Medulla oblongata (tissue), 1 donor: ENCODE measurements at regions not wholly inside any gene's neighbourhood (a gene's known extent, or its start where the extent isn't known, plus 50 kb on each side); places are given as distances from the start of the nearest gene placed in this dataset.
A peak's percentile ranks its signal among the peaks of the same experiment; 100 is the strongest.

ENCODE experiments used
- DNase-seq: peaks from one replicate; pipeline ENCODE4 v3.0.0-alpha.2; 2015; ENCODE audit errors: extremely low spot score

DNA sequence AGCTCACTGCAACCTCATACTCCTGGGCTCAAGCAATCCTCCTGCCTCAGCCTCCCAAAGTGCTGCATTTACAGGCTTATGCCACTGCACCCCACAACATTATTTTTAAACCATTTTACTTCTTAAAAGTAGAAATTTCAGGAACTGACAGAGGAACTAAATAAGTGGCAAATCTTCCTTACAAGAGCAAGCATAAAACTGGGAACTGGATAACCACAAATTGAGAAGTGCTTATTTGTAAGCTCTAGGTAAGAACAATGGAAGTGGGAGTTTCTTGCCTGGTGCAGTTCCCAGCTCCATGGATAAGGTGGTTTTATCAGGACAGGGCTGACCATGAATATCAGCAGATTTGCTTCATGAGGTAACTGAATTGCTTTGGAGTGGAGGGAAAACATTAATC is 655.2 kb downstream of the DIPK2A start:
- no peak for DNase-seq

DNA sequence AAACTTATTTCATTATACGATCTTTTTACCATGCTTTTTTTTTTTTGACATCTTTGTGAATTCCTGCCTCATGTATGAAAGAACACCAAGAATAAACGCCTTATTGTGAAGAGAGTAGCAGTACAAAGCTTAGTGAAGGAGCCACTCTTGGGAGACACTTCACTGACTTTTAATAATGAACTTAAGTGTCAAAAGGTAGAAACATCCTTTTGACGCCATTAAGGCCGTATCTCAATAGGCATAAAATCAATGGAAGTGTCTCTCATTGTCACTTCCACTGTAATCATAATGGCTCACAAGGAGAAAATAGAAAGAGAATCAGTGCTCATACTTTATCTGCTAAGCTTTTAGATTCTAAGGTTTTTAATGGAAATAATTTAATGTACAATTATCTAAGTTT is 657.8 kb downstream of the DIPK2A start:
- DNase-seq = no peak

DNA sequence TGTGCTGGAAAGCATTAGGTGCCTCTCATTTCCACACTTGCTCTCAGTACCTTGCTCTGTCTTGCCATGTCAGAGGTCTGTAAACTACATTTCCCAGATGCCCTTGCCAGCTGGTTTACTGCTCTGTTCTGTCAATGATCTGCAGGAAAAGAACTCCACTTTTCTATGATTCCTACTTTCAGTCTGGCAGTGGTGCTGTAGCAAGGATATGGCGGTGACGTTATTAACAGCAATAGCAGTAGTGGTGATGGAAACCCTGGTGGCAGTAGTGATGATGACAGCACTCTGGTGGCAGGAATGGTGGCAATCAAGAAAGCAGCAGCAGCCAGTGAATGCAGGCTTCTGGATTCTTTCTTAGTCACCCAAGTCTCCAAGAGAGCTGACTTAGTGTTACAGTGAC is 665.2 kb downstream of the DIPK2A start:
- no peak for DNase-seq

DNA sequence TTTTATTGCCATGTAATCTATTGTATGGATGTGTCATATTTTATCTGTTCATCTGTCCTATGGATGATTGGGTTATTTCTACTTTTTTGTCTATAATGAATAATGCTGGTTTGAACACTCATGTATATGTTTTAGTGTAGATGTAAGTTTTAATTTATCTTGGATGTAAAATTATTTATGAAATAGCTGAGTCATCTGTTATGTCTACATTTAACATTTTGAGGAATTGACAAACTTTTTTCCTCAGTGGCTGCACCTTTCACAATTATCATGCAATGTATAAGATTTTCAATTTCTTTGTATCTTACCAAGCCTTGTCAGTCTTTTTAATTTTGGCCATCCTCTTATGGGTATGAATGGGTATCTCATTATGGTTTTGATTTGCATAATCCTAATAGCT is 666.4 kb downstream of the DIPK2A start:
- no peak for DNase-seq

DNA sequence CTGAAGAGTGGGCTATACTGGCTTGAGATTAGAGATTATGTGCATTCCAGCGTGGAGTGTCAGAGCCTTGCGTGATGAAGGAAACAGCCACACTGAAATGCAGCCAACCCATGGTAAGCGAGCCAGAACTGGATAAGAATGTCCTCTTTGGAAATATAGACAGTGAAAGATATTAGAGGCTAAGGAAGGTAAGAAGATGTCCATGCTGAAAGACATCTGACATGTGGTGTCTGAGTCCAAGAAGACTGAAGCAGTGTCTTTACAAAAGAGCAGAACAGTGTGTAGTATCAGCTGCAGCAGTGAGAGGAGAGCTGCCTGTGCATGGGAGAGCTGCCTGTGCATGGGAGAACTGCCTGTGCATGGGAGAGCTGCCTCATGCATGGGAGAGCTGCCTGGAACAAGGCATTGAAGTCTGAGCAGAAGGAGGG is 672.2 kb downstream of the DIPK2A start:
- DNase-seq = peak; percentile 52

DNA sequence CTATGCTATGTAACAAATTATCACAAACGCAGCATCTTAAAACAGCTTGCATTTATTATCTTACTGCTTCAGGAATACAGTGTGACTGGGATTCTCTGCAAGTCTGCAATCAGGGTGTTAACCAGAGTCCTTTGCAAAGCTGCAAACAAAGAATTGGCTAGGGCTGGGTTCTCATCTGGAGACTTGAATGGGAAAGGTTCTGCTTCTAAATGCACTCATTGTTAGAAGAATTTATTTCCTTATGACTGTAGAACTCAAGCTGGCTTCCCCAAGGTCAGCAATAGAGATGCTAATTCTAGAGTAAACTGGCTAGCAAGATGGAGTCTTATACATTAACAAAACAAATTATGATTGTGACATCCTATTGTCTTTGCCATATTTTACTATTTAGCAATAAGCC is 673.7 kb downstream of the DIPK2A start:
- no peak for DNase-seq

DNA sequence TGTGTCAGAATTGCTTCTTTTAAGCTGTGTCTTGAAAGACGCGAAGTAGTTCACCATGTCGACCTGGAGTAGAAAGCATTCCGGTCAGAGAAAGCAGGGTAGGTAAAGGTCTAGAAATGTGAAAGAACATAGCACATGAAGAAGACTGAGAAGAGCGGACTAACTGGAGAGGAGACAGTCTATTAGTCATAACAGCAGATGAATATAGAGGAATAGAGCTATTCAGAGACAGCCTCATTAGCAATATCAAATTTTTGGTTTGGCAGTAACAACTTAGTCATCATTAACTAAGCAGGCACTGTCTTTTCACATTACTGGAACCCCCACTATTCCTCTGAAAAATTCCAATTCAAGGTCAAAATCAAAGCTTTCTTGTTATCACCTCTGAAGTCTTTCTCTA is 678.8 kb downstream of the DIPK2A start:
- no peak for DNase-seq

DNA sequence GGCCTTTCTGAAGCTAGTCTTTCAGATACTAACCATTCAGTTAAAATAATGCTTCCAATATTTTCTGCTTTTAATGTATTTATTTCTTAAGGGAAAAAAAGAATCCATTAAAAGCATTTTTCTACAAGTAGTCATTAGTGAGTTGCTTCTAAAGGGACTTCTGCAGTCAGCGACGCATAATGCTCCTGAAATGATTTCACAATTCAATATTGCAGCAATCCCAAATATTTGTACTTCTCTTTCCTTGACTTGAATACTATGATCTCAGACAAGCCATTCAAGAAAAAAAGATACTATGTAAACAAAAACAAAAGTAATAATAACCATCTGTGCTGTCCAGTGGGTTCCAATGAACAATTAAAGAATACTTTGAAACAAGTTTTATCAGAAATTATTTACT is 681.0 kb downstream of the DIPK2A start:
- no peak for DNase-seq

DNA sequence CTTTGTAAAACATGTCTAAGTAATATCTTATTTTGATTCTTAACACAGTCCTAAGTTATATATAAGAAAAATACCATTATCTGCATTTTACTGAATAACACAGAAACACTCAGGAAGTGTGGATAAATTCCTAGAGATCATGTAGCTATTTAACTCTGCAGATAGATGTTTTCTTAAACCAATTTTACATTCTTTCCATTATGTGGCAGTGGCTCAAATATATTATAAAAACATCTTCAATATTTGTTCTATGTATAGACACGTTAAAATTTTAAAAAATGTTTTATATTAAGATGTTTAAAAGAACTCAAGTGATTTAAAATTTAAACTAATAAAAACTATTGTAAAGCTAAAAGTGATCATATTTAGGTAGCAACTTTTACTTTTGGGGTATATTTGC is 683.8 kb downstream of the DIPK2A start:
- DNase-seq = no peak

DNA sequence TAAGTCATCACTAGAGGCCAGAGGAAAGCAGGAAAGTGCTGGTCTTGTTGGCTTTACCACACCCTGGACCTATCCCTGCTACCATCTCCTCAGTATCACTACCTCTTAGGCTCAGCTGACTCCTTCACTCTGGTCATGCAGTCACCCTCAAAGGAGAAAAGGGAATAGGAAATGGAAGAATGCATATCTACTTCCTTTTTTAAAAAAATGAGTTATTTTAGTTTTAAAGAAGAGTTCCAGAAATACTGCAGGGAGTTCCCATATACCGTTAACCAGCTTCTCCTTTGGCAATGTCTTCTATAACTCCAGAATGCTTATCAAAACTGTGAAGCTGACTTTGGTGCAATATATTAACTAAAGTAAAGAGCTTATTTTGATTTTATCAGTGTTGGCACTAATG is 688.6 kb downstream of the DIPK2A start:
- DNase-seq = peak; percentile 52

DNA sequence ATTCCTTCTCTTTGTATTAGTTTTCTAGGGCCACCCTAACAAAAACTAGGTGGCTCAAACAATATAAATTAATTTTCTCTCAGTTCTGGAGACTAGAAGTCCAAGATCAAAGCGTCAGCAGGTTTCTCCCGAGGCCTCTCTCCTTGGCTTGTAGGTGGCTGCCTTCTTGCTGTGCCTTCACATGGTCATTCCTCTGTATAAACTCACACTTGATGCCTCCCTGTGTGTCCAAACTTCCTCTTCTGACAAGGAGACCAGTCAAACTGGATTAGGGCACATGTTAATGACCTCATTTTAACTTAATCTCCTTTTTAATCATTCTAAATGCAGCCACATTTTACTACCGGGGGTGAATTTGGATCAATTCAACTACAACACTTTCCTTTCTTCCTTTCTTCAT is 691.1 kb downstream of the DIPK2A start:
- DNase-seq = peak; percentile 24

DNA sequence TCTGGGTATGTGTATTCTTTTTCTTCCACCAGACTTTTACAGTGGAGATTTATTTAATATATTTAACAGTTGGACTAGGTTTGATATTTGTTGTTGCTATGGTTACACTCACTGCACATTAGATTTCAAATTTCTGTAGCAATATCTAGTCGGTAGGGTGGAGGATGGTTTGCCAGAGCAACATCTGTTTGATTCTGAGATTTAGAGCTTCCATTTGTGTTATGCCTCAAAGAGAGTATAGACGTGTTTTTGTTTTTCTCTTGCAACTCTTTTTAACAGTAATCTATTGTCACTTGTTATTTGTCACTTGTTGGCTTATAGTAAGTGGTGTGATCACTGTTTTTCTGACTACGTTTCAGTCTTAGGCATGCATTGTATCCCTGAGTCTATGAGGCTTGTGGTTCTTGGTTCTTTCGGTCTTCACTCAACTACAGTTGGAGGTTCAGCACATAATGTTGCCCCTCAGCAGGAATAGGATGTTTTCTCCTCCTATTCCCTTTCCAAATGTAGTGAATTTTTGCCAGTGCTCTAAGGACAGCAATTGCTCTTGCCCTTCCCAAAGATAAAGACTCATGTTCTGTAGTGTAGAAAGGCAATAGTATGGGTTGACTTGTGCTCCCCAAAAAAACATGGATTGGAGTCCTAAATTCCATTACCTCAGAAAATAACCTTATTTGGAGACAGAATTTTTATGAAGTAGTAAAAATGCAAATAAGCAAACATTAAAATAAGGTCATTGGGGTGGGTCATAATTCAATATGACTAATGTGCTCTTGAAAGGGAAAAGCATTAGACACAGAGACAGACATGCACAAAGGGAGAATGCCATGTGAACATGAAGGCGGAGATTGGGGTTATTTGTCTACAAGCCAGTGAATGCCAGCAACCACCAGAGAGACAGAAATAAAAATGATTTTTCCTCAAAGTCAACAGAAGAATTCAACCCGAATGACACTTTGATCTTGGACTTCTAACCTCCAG is 692.1 kb downstream of the DIPK2A start:
- peak; percentile 90 for DNase-seq

DNA sequence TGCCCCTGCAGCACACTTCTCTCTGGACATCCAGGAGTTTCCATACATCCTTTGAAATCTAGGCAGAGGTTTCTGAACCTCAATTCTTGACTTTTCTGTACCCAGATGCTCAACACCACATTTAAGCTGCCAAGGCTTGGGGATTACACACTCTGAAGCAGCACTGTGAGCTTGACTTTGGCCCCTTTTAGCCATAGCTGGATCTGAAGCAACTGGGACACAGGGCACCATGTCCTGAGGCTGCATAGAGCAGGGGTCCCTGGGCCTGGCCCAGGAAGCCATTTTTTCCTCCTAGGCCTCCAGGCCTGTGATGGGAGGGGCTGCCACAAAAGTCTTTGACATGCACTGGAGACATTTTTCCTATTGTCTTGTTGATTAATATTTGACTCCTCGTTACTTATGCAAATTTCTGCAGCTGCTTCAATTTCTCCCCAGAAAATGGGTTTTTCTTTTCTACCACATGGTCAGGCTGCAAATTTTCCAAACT is 694.0 kb downstream of the DIPK2A start:
- no peak for DNase-seq

DNA sequence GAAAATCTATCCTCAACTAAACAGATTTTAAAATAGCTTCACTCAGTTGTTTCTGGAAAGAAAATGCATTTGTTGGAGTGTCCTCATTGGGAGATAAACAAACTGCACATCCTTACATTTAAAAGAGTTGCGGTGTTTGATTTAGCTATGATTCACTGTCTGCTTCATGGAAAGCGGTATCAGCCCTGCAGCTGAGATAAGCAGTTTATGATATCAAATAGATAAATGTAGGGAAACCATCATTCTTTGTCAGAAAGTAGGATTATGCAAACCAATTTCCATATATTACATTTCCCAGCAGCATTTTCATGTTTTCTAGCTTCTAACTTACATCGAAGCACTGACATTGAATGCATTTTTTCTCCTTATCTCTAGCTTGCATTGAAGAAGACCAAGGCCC is 698.9 kb downstream of the DIPK2A start:
- no peak for DNase-seq

DNA sequence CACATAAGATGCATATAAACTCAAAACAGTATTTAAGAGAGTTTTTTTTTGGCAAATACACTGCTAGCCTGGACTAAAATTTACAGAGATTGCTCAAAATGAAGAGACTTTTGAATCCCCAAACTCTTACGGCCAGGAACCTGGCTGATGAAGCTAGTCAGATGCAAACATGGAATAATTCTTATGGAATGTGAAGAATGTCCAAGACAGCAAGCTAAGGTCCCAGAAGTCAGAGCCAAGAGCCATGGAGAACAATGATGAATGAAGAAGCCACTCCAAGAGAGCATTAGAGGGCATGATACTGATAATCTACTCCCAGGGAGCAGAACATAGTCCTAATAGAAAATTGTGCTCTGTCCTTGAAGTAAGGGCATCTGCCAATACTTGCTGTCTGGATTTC is 705.5 kb downstream of the DIPK2A start:
- no peak for DNase-seq

DNA sequence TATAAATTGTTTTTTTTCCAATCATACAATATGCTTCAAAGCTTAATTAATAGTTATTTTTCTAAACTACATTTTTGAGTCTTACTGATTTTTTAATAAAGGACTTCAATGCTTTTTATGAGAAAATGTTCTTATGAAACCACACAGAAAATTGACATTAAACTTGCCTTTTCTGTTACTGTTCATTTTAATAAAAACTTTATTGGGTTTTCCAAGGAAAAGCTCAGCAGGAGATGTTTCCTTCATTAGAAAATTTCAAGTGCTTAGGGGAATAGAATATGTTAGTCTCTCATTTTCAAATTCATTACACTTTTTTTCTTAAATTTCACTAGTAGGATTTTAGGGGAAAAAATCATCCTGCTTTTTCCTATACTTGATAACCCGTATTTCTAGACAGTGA is 711.4 kb downstream of the DIPK2A start:
- DNase-seq = no peak

DNA sequence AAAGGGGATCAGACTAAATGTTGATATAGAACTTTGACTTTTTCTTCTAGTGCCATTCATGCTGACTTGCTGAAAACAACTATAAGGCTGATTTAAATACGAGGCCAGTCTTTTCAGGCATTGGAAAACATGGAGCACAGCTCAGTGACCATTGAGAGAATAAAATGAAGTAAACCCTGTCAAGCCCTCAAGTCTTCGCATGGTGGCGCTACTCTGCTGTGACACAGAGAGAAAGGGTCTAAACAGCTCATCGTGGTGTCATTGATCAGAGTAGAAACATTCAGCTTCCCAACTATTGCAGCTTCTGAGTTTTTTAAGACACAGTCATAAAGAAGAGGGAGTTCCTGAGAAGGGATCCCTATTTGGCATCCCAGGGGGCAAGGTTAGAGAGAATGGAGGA is 716.2 kb downstream of the DIPK2A start:
- no peak for DNase-seq

DNA sequence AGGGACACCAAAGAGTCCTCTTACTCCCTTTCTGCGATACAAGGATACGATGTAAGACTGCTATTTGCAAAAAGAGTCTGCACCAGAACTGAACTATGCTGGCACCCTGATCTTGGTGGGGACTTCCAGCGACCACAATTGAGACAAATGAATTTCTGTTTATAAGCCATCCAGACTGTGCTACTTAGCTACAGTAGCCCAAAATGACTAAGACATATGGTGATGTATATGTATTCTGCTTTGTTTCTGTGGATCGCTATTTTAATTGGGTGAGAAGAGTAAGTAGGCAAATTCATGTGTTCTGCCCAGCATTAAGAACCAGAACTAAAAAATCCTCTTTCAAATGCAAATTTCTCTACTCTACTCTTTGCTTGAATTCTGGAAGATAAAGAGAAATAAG is 720.9 kb downstream of the DIPK2A start:
- no peak for DNase-seq

DNA sequence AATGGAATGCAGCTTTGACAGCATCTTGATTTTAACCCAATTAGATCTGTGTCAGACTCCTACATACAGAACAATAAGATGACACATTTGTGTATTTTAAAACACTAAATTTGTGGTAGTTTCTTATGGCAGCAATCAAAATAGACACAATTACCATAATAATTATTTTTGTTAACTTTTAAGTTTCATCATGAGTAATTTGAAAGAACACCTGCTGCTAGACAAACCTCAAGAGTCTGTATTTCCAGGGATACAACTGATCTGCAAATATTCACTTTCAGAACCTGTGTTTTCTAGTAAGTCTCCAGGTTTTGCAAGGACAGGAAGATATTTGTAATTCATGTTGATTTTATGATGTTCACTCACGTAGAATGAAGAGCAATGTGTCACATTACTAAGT is 736.8 kb downstream of the DIPK2A start:
- no peak for DNase-seq

DNA sequence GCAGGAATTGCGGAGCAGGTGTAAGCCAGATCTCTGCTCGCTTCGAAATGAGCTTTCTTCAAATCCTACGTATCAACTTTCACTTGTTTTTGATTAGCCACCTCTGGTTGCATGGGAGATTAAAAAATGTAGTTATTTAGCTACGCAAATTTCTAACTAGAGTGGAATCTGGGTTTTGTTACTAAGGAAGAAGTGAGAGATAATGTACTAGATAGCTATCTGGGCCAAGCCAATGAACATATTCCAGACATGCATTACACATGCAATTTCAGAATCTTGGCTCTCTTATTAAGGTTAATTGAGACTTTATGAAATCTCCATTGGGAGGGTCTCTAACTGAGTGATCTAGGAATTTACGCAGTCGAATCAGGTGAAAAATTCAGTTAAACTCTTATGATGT is 765.7 kb downstream of the DIPK2A start:
- no peak for DNase-seq

DNA sequence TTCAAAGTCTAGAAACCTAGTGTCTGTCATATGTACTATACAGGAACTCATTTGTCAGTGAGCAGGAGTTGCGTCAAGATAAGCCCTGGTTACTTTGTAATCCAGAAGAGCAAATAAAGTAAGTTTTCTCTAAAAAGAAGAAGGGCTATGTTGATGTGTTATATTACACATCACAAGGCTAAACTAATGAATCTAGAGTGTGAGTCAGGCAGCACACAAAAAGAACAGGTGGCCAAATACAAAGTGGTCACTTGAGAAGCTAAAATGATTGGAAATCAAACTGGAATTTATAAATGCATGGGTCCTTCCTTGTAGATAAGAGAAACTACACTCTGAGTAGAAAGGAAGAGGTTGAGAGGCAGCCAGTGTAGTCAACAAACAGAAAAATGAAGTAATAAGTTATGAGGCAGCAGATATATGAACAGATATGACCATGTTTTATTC is 771.6 kb downstream of the DIPK2A start:
- no peak for DNase-seq

DNA sequence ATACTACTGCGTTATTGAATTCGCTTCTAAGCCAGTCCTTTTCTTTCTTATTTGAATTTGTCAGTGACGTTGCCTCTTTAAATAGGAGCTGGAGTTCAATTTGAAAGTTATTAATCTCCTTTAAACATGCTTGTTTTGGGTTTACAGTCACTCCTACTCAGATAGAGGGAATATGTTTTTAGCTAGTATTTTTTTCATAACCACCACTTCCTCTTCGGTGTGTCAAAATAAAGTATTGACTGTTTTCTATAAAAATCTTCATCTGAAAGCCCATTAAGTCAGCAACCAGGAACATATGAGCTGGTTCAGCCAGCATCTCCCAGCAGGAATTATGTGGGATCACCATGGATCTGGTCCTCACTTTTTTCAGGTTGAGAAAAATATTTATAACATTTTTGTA is 772.9 kb downstream of the DIPK2A start:
- no peak for DNase-seq

DNA sequence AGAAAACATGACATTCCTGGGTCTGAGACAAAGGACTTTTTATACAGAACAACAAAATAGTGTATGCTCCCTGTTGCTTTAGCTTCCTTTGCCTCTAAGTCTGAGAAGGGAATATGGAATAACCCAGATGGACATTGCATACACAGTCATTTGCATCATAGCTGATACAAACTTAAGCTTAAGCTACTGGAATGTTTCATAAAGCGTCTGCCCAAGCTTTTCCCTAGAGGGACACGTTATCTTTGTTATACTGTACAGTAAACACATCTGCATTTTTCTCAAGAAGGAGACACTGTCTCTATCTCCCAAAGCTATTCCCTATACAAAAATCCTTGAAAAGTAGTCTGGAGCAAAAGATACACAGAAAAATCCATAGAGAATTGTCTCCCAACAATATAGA is 775.0 kb downstream of the DIPK2A start:
- DNase-seq = no peak
